ENCODE measurements at regions not wholly inside any gene's neighbourhood (a gene's known extent, or its start where the extent isn't known, plus 50 kb on each side); places are given as distances from the start of the nearest gene placed in this dataset.
"Not testable (repeated sequence)": the region's sequence is repeated elsewhere in the genome, so short reads cannot be mapped to it uniquely, and the experiment has no call there.

GRCh38 chr22:27309697-27310096, 491.9 kb downstream of the MN1 start:
- Mint-ChIP-seq H3K4me3 (no peak overlapping the region), H3K9me3 (peaks cover 10% of the 10 kb centered on the region), H3K27ac (no peak overlapping the region), H3K27me3 (ENCODE audit: insufficient read depth) (no peaks in the 10 kb centered on the region), H3K36me3 (ENCODE audit: low read depth) (no peaks in the 10 kb centered on the region), H3K4me1 (ENCODE audit: low read depth) (no peaks in the 10 kb centered on the region)
- intact Hi-C loops (cut with micrococcal nuclease) = no loop called here
- no peak for DNase-seq (ENCODE audit: low spot score)

DNA sequence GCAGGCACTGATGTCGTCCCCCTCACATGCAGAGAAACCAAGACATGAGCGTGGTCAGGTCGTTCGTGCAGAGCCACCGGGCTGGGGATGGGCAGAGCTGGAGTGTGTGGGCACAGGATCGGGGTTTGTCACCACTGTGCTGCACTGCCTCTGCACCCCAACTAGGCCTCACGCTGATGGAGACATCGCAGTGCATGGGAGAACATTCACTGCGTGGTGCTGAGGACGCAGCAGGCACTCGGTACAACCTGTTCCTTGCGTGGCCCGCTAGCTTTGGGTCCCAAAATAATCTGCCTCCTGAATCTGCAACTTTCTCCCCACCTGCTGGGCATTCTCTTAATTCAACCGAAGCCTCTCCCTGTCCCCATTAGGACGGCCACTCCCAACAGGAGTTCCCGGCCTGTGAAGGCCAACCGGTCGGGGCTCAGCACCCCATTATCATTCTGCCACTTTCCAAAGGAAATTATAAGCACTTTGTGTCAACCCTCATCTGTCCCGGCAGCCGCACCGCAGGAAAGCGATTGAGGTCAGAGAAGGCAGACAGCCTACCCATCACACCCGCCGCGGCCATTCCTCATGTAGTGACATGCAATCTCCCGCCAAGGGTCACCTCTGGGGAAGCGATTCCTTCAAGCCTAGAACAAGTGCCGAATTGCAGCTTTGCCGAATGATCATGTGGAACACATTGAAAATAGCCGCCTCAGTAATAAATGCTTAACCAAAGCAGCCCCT, 490.4 kb downstream of the MN1 start:
- no peaks in the 10 kb centered on the region for H3K36me3 Mint-ChIP-seq (ENCODE audit: low read depth)
- intact Hi-C loops (cut with micrococcal nuclease) = no loop called here
- DNase-seq (ENCODE audit: low spot score) = no peak
- no peak overlapping the region for H3K27ac Mint-ChIP-seq
- no peaks in the 10 kb centered on the region for H3K27me3 Mint-ChIP-seq (ENCODE audit: insufficient read depth)
- H3K4me3 Mint-ChIP-seq = no peak overlapping the region
- peaks cover 10% of the 10 kb centered on the region for H3K9me3 Mint-ChIP-seq
- no peaks in the 10 kb centered on the region for H3K4me1 Mint-ChIP-seq (ENCODE audit: low read depth)

DNA sequence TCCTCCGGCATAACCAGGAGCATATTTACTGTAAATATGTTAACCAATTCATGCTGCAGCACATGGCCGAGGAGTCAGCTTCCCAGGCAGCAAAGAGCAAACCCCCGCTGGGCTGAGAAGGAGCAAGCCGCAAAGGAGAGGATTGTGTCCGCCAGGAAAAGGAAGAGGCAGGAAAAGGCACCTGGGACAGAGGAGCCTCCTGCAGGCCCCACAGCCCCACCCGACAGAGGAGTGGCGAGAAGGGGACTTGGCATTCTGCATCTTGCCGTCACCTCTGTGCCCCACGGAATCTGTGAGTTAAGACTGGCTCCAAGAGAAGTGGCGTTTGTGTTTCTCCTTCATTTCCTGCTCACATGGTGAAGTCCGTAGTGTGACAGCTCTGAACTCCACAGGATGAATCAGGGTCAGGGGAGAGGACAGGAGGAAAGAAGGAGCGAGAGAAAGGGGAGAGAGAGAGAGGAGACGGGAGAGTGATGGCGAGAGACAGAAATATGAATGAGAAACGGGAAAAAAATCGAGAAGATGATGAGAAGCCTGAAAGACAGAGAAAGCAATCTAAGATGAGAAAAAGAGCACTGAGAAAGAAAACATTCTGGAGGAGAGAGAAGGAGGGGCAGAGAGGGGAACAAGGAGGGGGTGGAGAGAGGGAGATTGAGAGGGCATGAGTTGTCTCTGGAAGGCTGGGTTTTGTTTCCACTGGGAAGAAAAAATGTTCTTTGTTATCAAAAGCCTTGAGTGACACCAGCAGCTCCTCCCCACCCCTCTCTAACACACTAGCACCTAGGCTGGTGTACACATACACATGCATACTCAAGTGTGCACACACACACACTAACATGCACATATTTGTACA, 489.6 kb downstream of the MN1 start:
- Mint-ChIP-seq H3K9me3 (peaks cover 10% of the 10 kb centered on the region), H3K27me3 (ENCODE audit: insufficient read depth) (no peaks in the 10 kb centered on the region)
- intact Hi-C loops (cut with micrococcal nuclease) = no loop called here

GRCh38 chr22:27312565-27312964, 489.0 kb downstream of the MN1 start:
- no peaks in the 10 kb centered on the region for H3K27me3 Mint-ChIP-seq (ENCODE audit: insufficient read depth)
- H3K9me3 Mint-ChIP-seq = peaks cover 10% of the 10 kb centered on the region
- H3K27ac Mint-ChIP-seq = no peak overlapping the region
- no peaks in the 10 kb centered on the region for H3K36me3 Mint-ChIP-seq (ENCODE audit: low read depth)
- H3K4me3 Mint-ChIP-seq = no peak overlapping the region
- no peaks in the 10 kb centered on the region for H3K4me1 Mint-ChIP-seq (ENCODE audit: low read depth)
- intact Hi-C loops (cut with micrococcal nuclease) = no loop called here
- DNase-seq (ENCODE audit: low spot score) = no peak

More for the DNA sequence above, 489.6 kb downstream of the MN1 start:
- Mint-ChIP-seq H3K27ac (no peak overlapping the region), H3K36me3 (ENCODE audit: low read depth) (no peaks in the 10 kb centered on the region), H3K4me1 (ENCODE audit: low read depth) (no peaks in the 10 kb centered on the region), H3K4me3 (no peak overlapping the region)
- DNase-seq (ENCODE audit: low spot score) = no peak

DNA sequence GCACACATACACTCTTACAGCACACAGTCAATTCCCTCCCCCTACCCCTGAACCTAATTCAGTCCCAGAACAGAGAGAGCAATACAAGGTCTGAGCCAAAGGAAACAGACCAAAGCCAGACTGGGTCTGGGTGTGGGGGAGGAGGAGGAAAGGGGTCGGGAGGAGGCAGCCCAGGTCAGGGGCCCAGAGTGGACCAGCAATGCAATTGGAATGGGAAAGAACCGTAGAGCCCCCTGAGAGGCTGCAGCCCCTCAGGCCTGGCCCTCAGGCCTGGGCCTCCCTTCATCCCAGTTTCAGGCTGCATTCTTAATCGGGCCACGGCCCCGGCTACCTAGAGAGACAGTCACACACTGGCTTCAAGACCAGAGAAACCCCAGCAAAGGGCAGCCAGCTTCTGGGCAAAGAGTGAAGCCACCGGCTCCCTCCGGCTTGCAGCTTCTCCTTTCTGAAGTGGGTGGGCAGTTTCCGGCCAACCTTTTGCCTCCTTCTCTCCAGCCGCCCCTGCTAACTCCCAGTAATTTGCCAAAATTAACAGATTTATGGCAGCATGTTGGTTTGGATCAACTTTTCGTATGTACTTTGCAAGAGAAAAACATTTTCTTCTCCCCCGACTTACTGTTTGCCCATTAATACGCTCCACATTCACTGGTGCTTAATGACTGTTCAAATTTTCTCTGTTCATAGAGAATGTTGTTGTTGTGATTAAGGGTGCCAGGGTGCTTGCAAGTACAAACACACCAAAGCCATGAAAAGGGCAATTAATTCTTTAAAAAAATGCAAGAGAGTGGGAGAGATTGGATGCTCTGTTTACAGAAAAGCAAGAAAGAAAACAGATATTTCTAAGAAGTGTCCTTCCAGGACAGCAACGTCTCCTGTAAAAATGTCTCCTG, 488.3 kb downstream of the MN1 start:
- H3K4me3 Mint-ChIP-seq = no peak overlapping the region

GRCh38 chr22:27314276-27314807, 487.2 kb downstream of the MN1 start:
- Mint-ChIP-seq H3K4me1 (ENCODE audit: low read depth) (no peaks in the 10 kb centered on the region), H3K4me3 (no peak overlapping the region), H3K9me3 (no peaks in the 10 kb centered on the region), H3K27me3 (ENCODE audit: insufficient read depth) (peaks cover 4% of the 10 kb centered on the region), H3K36me3 (ENCODE audit: low read depth) (no peaks in the 10 kb centered on the region), H3K27ac (no peak overlapping the region)
- no peak for DNase-seq (ENCODE audit: low spot score)
- intact Hi-C loops (cut with micrococcal nuclease) = no loop called here

More for the DNA sequence above, 488.3 kb downstream of the MN1 start:
- Mint-ChIP-seq H3K36me3 (ENCODE audit: low read depth) (no peaks in the 10 kb centered on the region), H3K27me3 (ENCODE audit: insufficient read depth) (peaks cover 4% of the 10 kb centered on the region), H3K4me1 (ENCODE audit: low read depth) (no peaks in the 10 kb centered on the region), H3K27ac (no peak overlapping the region), H3K9me3 (peaks cover 8% of the 10 kb centered on the region)
- intact Hi-C loops (cut with micrococcal nuclease) = no loop called here
- no peak for DNase-seq (ENCODE audit: low spot score)

GRCh38 chr22:27315833-27316232, 485.7 kb downstream of the MN1 start:
- H3K4me3 Mint-ChIP-seq = no peak overlapping the region
- H3K9me3 Mint-ChIP-seq = no peaks in the 10 kb centered on the region
- H3K36me3 Mint-ChIP-seq (ENCODE audit: low read depth) = no peaks in the 10 kb centered on the region
- intact Hi-C loops (cut with micrococcal nuclease) = no loop called here
- H3K27me3 Mint-ChIP-seq (ENCODE audit: insufficient read depth) = peaks cover 4% of the 10 kb centered on the region
- DNase-seq (ENCODE audit: low spot score) = no peak
- H3K4me1 Mint-ChIP-seq (ENCODE audit: low read depth) = no peaks in the 10 kb centered on the region
- H3K27ac Mint-ChIP-seq = no peak overlapping the region

GRCh38 chr22:27317096-27317495, 484.5 kb downstream of the MN1 start:
- H3K36me3 Mint-ChIP-seq (ENCODE audit: low read depth) = no peaks in the 10 kb centered on the region
- peaks cover 1% of the 10 kb centered on the region for H3K9me3 Mint-ChIP-seq
- no peak overlapping the region for H3K27ac Mint-ChIP-seq
- intact Hi-C loops (cut with micrococcal nuclease) = no loop called here
- no peak overlapping the region for H3K4me3 Mint-ChIP-seq
- H3K27me3 Mint-ChIP-seq (ENCODE audit: insufficient read depth) = peaks cover 5% of the 10 kb centered on the region
- DNase-seq (ENCODE audit: low spot score) = no peak
- no peaks in the 10 kb centered on the region for H3K4me1 Mint-ChIP-seq (ENCODE audit: low read depth)

GRCh38 chr22:27317971-27318428, 483.6 kb downstream of the MN1 start:
- Mint-ChIP-seq H3K9me3 (peaks cover 3% of the 10 kb centered on the region), H3K27ac (no peak overlapping the region), H3K4me1 (ENCODE audit: low read depth) (no peaks in the 10 kb centered on the region), H3K36me3 (ENCODE audit: low read depth) (no peaks in the 10 kb centered on the region), H3K27me3 (ENCODE audit: insufficient read depth) (peaks cover 5% of the 10 kb centered on the region), H3K4me3 (no peak overlapping the region)
- no peak for DNase-seq (ENCODE audit: low spot score)
- intact Hi-C loops (cut with micrococcal nuclease) = no loop called here

DNA sequence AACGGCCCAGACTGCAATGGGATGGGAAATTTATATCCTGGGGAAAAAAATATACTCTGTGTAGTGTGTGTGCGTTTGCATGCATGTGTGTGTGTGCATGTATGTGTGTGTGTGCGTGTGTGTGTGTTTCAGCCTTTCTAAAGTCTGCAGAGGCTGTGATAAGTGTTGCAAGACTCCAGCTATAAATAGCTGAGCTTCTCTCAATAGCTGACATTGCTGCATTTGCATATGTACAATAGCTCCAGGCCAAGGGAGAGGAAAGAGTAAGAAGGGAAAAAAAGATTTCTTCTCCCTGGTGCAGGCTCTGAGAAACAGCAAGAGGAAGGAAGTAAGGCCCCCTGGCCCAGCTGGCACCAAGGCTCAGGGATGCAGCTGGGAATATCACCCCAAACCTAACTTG, 483.0 kb downstream of the MN1 start:
- peaks cover 5% of the 10 kb centered on the region for H3K27me3 Mint-ChIP-seq (ENCODE audit: insufficient read depth)
- no peaks in the 10 kb centered on the region for H3K36me3 Mint-ChIP-seq (ENCODE audit: low read depth)
- no peak overlapping the region for H3K4me3 Mint-ChIP-seq
- peaks cover 3% of the 10 kb centered on the region for H3K9me3 Mint-ChIP-seq
- no peak overlapping the region for H3K27ac Mint-ChIP-seq
- intact Hi-C loops (cut with micrococcal nuclease) = no loop called here
- H3K4me1 Mint-ChIP-seq (ENCODE audit: low read depth) = no peaks in the 10 kb centered on the region
- no peak for DNase-seq (ENCODE audit: low spot score)

DNA sequence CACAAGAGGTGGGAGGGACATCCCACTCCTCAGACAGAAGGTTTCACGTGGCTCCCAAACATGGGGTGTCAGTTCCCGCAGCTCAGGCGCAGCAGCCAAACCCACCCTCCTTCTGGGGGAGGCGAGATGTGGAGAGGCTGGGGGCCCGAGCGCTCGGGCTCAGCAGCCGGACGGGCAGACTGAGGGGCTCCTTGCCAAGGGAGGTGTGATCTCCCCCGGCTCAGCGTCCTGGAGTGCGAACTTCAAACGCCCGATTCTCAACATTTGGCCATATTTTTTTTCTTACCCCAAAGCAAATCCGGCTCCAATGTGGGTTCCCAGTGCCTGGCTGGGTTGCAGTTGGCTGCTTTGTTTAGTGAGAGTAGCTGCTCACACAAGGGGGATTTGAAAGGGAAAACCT, 477.9 kb downstream of the MN1 start:
- H3K4me1 Mint-ChIP-seq (ENCODE audit: low read depth) = no peaks in the 10 kb centered on the region
- intact Hi-C loops (cut with micrococcal nuclease) = no loop called here
- H3K9me3 Mint-ChIP-seq = peaks cover 3% of the 10 kb centered on the region
- H3K4me3 Mint-ChIP-seq = no peak overlapping the region
- H3K27me3 Mint-ChIP-seq (ENCODE audit: insufficient read depth) = peaks cover 2% of the 10 kb centered on the region
- H3K27ac Mint-ChIP-seq = no peak overlapping the region
- no peak for DNase-seq (ENCODE audit: low spot score)
- no peaks in the 10 kb centered on the region for H3K36me3 Mint-ChIP-seq (ENCODE audit: low read depth)

DNA sequence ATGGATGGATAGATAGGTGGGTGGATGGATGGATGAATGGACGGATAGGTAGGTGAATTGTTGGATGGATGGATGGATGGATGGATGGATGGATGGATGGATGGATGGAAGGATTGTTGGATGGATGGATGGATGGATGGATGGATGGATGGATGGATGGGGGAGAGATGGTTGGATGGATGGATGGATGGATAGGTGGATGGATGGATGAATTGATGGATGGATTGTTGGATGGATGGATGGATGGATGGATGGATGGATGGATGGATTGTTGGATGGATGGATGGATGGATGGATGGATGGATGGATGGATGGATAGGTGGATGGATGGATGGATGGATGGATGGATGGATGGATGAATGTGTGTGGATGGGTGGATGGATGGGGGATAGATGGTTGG, 476.6 kb downstream of the MN1 start:
- H3K27ac Mint-ChIP-seq; intact Hi-C loops (cut with micrococcal nuclease); H3K4me1 Mint-ChIP-seq (ENCODE audit: low read depth); H3K9me3 Mint-ChIP-seq; H3K4me3 Mint-ChIP-seq; DNase-seq (ENCODE audit: low spot score); H3K27me3 Mint-ChIP-seq (ENCODE audit: insufficient read depth); H3K36me3 Mint-ChIP-seq (ENCODE audit: low read depth): not testable (repeated sequence)
